HepG2 (cell line): ENCODE measurements at regions not wholly inside any gene's neighbourhood (a gene's known extent, or its start where the extent isn't known, plus 50 kb on each side); places are given as distances from the start of the nearest gene placed in this dataset.

Experiments used
- ATAC-seq: fragments of 200-7000 bp; cut with Tn5 transposase; 3 replicates; pipeline ENCODE4 v1.9.1; 2020; ENCODE audit warnings: mild to moderate bottlenecking, moderate library complexity
- BruUV-seq: library from RNA; stranded (reverse); fragments of 400-500 nt; replicated peaks from 2 replicates; lab custom pipeline; 2021; lab: Mats Ljungman, UMichigan
- CTCF ChIA-PET: fragments of 300-600 bp; formaldehyde crosslinking; extraction: SDS; loops from one replicate; lab custom pipeline; 2021; ENCODE audit warnings: low total read pairs, inconsistent platforms, low intra/inter-chr PET ratio; lab: Yijun Ruan, JAX
- POLR2A ChIA-PET: fragments of 350-600 bp; sonication (Branson Sonifier 250); formaldehyde crosslinking; loops from one replicate; lab custom pipeline; 2020; ENCODE audit warnings: antibody characterized with exemption, inconsistent platforms; lab: Yijun Ruan, JAX
- DNase-seq: peaks from one replicate; pipeline ENCODE4 v3.0.0-alpha.2; 2015; ENCODE audit warnings: low spot score
- FAIRE-seq: peaks from 3 replicates; lab custom pipeline; 2011; peaks lifted over from hg19 to GRCh38; lab: Jason Lieb, UNC
- H2AFZ ChIP-seq: one replicate; pipeline ENCODE4 v1.6.1; 2011; ENCODE audit warnings: low read length, inconsistent platforms
- H3K27ac ChIP-seq: fragments of 300-600 bp; 3 replicates; pipeline ENCODE4 v1.8.0; 2011; ENCODE audit warnings: mixed run types, mild to moderate bottlenecking, mixed read lengths, low read length, inconsistent platforms; ENCODE audit not compliant: insufficient read depth; ENCODE audit errors: extremely low read length
- H3K27me3 ChIP-seq, 2 experiments: fragments of 200-600 bp in 1 of 2; 2 replicates in 1 of 2; 3 replicates in 1 of 2; pipeline versions ENCODE4 v1.6.0 to v1.8.0; 2011; ENCODE audit warnings: low read length in 2 of 2, mild to moderate bottlenecking in 2 of 2, moderate library complexity in 2 of 2, inconsistent platforms in 1 of 2; ENCODE audit not compliant: insufficient read depth in 2 of 2, control insufficient read depth in 1 of 2
- H3K36me3 ChIP-seq, 2 experiments: fragments of 200-600 bp in 1 of 2; replicated peaks in 1 of 2; 2 replicates in 1 of 2; 3 replicates in 1 of 2; pipeline versions ENCODE4 v1.5.1 to v1.8.0; 2011; ENCODE audit warnings: low read length in 2 of 2, inconsistent platforms in 1 of 2; ENCODE audit not compliant: insufficient read depth in 2 of 2, control insufficient read depth in 1 of 2
- H3K4me1 ChIP-seq: 2 replicates; pipeline ENCODE4 v1.5.1; 2012; ENCODE audit warnings: low read length, inconsistent platforms; ENCODE audit not compliant: insufficient read depth
- H3K4me2 ChIP-seq: 2 replicates; pipeline ENCODE4 v1.6.0; 2011; ENCODE audit warnings: low read depth, low read length, inconsistent platforms
- H3K4me3 ChIP-seq, 3 experiments: fragments of 200-600 bp in 1 of 3; sonication (generic), shearing (Covaris generic) in 1 of 3; replicated peaks in 1 of 3; 2 replicates each; pipeline ENCODE4 v1.5.1; 2011 to 2016; ENCODE audit warnings: low read length in 3 of 3, inconsistent platforms in 2 of 3, low read depth in 2 of 3, mild to moderate bottlenecking in 2 of 3, control low read depth in 1 of 3, mixed read lengths in 1 of 3; ENCODE audit not compliant: insufficient read depth in 1 of 3
- H3K79me2 ChIP-seq: one replicate; pipeline ENCODE4 v1.6.1; 2011; ENCODE audit warnings: low read length, inconsistent platforms; ENCODE audit not compliant: insufficient read depth
- H3K9ac ChIP-seq: 2 replicates; pipeline ENCODE4 v1.6.0; 2011; ENCODE audit warnings: mild to moderate bottlenecking, low read depth, low read length, inconsistent platforms; ENCODE audit not compliant: insufficient read depth
- H3K9me3 ChIP-seq: 2 replicates; pipeline ENCODE4 v1.5.1; 2012; ENCODE audit warnings: mild to moderate bottlenecking, low read length
- H4K20me1 ChIP-seq: 2 replicates; pipeline ENCODE4 v1.6.0; 2011; ENCODE audit warnings: inconsistent platforms, mild to moderate bottlenecking, low read length, moderate library complexity; ENCODE audit not compliant: insufficient read depth
- ATF7 ChIP-seq, 2 experiments: fragments of 450-650 bp in 1 of 2; sonication (generic) in 1 of 2; formaldehyde crosslinking in 1 of 2; IDR thresholded peaks; 2 replicates each; pipeline versions ENCODE4 v1.4.0 to v1.6.1; 2016 to 2020; ENCODE audit warnings: antibody characterized with exemption in 1 of 2, mild to moderate bottlenecking in 1 of 2, missing genetic modification reagents in 1 of 2
- KMT2B ChIP-seq: IDR thresholded peaks from 2 replicates; pipeline ENCODE4 v1.6.1; 2016; ENCODE audit warnings: missing genetic modification reagents, missing compliant biosample characterization
- MAF1 ChIP-seq: sonication (generic); formaldehyde crosslinking; IDR thresholded peaks from 2 replicates; pipeline ENCODE4 v1.5.0; 2020; ENCODE audit warnings: missing genetic modification reagents, borderline replicate concordance
- MEF2D ChIP-seq: sonication (generic); formaldehyde crosslinking; IDR thresholded peaks from 2 replicates; pipeline ENCODE4 v1.5.1; 2020; ENCODE audit warnings: mild to moderate bottlenecking, missing genetic modification reagents
- SRSF4 ChIP-seq: fragments of 200-400 bp; formaldehyde crosslinking; IDR thresholded peaks from one replicate; pipeline ENCODE4 v1.6.1; 2018; ENCODE audit warnings: mild to moderate bottlenecking, low read depth, low read length, moderate library complexity; ENCODE audit not compliant: poor library complexity, severe bottlenecking
- YEATS2 ChIP-seq: sonication (generic); formaldehyde crosslinking; IDR thresholded peaks from 2 replicates; pipeline ENCODE4 v1.4.0; 2020; ENCODE audit warnings: missing genetic modification reagents, borderline replicate concordance
- ZNF496 ChIP-seq: sonication (generic); formaldehyde crosslinking; IDR thresholded peaks from 2 replicates; pipeline ENCODE4 v1.8.1; 2023; ENCODE audit warnings: mild to moderate bottlenecking, moderate library complexity, missing genetic modification reagents; ENCODE audit not compliant: insufficient replicate concordance
- ZNF598 ChIP-seq: sonication (generic); formaldehyde crosslinking; IDR thresholded peaks from 2 replicates; pipeline ENCODE4 v1.5.1; 2020; ENCODE audit warnings: mild to moderate bottlenecking, missing genetic modification reagents, borderline replicate concordance
- WGBS: methylation state at CpG from one replicate; pipeline ENCODE4 v1.1.6; 2017; ENCODE audit warnings: low lambda C conversion rate; 5-methylcytosine and 5-hydroxymethylcytosine counted together
- in situ Hi-C: cut with HindIII; loops from 2 replicates; pipeline ENCODE4 v1.10.0; 2017; ENCODE audit warnings: low pct_unique_long_range_greater_than_20kb; ENCODE audit not compliant: extremely low pct_ligation_motif_present
- intact Hi-C: fragments of 100-400 bp; cut with micrococcal nuclease; formaldehyde crosslinking; loops from one replicate; pipeline ENCODE4 v1.10.0; 2022; ENCODE audit not compliant: unreplicated experiment
- TF ChIP-seq, protein P1 (sequence below): sonication (generic); formaldehyde crosslinking; IDR thresholded peaks from 2 replicates; pipeline ENCODE4 v1.4.0; 2020; ENCODE audit warnings: missing genetic modification reagents
- TF ChIP-seq, protein P2 (sequence below): sonication (generic); formaldehyde crosslinking; IDR thresholded peaks from 2 replicates; pipeline ENCODE4 v1.5.0; 2020; ENCODE audit warnings: mild to moderate bottlenecking, missing genetic modification reagents, borderline replicate concordance
- TF ChIP-seq, protein P3 (sequence below): IDR thresholded peaks from 2 replicates; pipeline ENCODE4 v1.6.1; 2018; ENCODE audit warnings: missing genetic modification reagents
- TF ChIP-seq, protein P4 (sequence below): sonication (generic); formaldehyde crosslinking; IDR thresholded peaks from 2 replicates; pipeline ENCODE4 v1.4.0; 2020; ENCODE audit warnings: missing genetic modification reagents
- TF ChIP-seq, protein P5 (sequence below): sonication (generic); formaldehyde crosslinking; conservative IDR thresholded peaks from 2 replicates; pipeline ENCODE4 v1.4.0; 2020; ENCODE audit warnings: missing genetic modification reagents

DNA sequence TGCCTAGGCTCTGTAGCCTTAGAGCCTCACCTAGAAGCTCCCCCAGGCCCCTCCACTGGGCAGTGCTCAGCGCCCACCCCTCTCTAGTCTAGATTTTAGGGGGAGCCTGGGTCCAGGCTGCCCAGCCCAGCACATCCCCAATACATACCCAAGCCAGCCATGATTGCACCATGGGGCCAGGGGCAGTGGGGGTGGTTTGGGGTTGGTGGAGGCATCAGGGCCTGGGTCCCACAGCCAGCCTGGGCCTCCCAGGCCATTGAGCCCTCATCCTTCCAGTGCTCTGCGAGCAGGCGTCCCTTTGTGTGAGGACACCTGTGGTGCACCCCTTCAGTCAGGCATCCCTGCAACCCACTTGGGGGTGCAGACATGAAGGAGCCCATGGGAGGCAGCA lies 76.9 kb upstream of the RET start:
- no peaks in the 10 kb centered on the region for H3K9me3 ChIP-seq
- TF ChIP-seq, protein P1, sequence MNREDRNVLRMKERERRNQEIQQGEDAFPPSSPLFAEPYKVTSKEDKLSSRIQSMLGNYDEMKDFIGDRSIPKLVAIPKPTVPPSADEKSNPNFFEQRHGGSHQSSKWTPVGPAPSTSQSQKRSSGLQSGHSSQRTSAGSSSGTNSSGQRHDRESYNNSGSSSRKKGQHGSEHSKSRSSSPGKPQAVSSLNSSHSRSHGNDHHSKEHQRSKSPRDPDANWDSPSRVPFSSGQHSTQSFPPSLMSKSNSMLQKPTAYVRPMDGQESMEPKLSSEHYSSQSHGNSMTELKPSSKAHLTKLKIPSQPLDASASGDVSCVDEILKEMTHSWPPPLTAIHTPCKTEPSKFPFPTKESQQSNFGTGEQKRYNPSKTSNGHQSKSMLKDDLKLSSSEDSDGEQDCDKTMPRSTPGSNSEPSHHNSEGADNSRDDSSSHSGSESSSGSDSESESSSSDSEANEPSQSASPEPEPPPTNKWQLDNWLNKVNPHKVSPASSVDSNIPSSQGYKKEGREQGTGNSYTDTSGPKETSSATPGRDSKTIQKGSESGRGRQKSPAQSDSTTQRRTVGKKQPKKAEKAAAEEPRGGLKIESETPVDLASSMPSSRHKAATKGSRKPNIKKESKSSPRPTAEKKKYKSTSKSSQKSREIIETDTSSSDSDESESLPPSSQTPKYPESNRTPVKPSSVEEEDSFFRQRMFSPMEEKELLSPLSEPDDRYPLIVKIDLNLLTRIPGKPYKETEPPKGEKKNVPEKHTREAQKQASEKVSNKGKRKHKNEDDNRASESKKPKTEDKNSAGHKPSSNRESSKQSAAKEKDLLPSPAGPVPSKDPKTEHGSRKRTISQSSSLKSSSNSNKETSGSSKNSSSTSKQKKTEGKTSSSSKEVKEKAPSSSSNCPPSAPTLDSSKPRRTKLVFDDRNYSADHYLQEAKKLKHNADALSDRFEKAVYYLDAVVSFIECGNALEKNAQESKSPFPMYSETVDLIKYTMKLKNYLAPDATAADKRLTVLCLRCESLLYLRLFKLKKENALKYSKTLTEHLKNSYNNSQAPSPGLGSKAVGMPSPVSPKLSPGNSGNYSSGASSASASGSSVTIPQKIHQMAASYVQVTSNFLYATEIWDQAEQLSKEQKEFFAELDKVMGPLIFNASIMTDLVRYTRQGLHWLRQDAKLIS (CRISPR knock-in tag) = no peak
- TF ChIP-seq ZNF496 (CRISPR knock-in tag) (no peak), MEF2D (CRISPR knock-in tag) (no peak), KMT2B (CRISPR knock-in tag) (no peak), YEATS2 (no peak), ATF7 (IDR thresholded peaks at IDR 0.05) (no peak), ATF7 (CRISPR knock-in tag; IDR thresholded peaks at IDR 0.05) (no peak), MAF1 (no peak), ZNF598 (no peak), SRSF4 (no peak)
- TF ChIP-seq, protein P2, sequence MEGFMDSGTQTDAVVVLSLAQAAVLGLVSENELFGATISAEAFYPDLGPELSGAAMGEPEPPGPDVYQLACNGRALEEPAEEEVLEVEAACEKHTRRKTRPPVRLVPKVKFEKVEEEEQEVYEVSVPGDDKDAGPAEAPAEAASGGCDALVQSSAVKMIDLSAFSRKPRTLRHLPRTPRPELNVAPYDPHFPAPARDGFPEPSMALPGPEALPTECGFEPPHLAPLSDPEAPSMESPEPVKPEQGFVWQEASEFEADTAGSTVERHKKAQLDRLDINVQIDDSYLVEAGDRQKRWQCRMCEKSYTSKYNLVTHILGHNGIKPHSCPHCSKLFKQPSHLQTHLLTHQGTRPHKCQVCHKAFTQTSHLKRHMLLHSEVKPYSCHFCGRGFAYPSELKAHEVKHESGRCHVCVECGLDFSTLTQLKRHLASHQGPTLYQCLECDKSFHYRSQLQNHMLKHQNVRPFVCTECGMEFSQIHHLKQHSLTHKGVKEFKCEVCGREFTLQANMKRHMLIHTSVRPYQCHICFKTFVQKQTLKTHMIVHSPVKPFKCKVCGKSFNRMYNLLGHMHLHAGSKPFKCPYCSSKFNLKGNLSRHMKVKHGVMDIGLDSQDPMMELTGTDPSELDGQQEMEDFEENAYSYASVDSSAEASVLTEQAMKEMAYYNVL = no peak
- TF ChIP-seq, protein P3, sequence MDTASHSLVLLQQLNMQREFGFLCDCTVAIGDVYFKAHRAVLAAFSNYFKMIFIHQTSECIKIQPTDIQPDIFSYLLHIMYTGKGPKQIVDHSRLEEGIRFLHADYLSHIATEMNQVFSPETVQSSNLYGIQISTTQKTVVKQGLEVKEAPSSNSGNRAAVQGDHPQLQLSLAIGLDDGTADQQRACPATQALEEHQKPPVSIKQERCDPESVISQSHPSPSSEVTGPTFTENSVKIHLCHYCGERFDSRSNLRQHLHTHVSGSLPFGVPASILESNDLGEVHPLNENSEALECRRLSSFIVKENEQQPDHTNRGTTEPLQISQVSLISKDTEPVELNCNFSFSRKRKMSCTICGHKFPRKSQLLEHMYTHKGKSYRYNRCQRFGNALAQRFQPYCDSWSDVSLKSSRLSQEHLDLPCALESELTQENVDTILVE (CRISPR knock-in tag) = no peak
- TF ChIP-seq, protein P4, sequence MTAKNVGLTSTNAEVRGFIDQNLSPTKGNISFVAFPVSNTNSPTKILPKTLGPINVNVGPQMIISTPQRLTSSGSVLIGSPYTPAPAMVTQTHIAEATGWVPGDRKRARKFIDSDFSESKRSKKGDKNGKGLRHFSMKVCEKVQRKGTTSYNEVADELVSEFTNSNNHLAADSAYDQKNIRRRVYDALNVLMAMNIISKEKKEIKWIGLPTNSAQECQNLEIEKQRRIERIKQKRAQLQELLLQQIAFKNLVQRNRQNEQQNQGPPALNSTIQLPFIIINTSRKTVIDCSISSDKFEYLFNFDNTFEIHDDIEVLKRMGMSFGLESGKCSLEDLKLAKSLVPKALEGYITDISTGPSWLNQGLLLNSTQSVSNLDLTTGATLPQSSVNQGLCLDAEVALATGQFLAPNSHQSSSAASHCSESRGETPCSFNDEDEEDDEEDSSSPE (CRISPR knock-in tag) = no peak
- TF ChIP-seq, protein P5, sequence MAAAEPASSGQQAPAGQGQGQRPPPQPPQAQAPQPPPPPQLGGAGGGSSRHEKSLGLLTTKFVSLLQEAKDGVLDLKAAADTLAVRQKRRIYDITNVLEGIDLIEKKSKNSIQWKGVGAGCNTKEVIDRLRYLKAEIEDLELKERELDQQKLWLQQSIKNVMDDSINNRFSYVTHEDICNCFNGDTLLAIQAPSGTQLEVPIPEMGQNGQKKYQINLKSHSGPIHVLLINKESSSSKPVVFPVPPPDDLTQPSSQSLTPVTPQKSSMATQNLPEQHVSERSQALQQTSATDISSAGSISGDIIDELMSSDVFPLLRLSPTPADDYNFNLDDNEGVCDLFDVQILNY (CRISPR knock-in tag) = no peak
- TF ChIP-seq, all 625 proteins: peak for 0
- no peaks in the 10 kb centered on the region for H3K79me2 ChIP-seq
- WGBS = 0% methylated on average over 1 of the region's 3 CpGs
- FAIRE-seq = no peak
- H3K4me2 ChIP-seq = no peak overlapping the region
- in situ Hi-C loops = no loop called here
- no peak overlapping the region for H3K9ac ChIP-seq
- POLR2A ChIA-PET = no interaction called here
- H3K4me3 ChIP-seq = no peak overlapping the region
- H3K36me3 ChIP-seq = no peaks in the 10 kb centered on the region
- CTCF ChIA-PET = no interaction called here
- DNase-seq = no peak
- intact Hi-C loops = no loop called here
- no peak overlapping the region for H3K27ac ChIP-seq
- H2AFZ ChIP-seq = no peak overlapping the region
- H3K27me3 ChIP-seq = peaks cover 0 to 1% of the 10 kb centered on the region in 2 experiments; a peak in 2 of 5 replicates
- no peak for ATAC-seq
- no peaks in the 10 kb centered on the region for H4K20me1 ChIP-seq
- no TSS peak for BruUV-seq
- H3K4me1 ChIP-seq = no peaks in the 10 kb centered on the region
